ENCODE measurements at regions not wholly inside any gene's neighbourhood (a gene's known extent, or its start where the extent isn't known, plus 50 kb on each side); places are given as distances from the start of the nearest gene placed in this dataset.

GRCh38 chr5:2133936-2134335 lies 251.2 kb upstream of the IRX4 start:
- TF ChIP-seq CTCF (IDR thresholded peaks at IDR 0.05; ENCODE audit: insufficient read depth, low read depth, low read length): no peak
- Histone ChIP-seq H3K27me3 (ENCODE audit: control insufficient read depth, insufficient read depth, low read length) (no peaks in the 10 kb centered on the region), H3K4me3 (ENCODE audit: low read depth, low read length) (no peak overlapping the region), H3K36me3 (ENCODE audit: control insufficient read depth, insufficient read depth, low read length) (no peaks in the 10 kb centered on the region)
- POLR2A ChIA-PET: no interaction called here
- CTCF ChIA-PET: no interaction called here
- no peak for DNase-seq (ENCODE audit: low read depth)

GRCh38 chr5:2133080-2133479 lies 250.4 kb upstream of the IRX4 start:
- Histone ChIP-seq H3K4me3 (ENCODE audit: low read depth, low read length) (no peak overlapping the region), H3K27me3 (ENCODE audit: control insufficient read depth, insufficient read depth, low read length) (no peaks in the 10 kb centered on the region), H3K36me3 (ENCODE audit: control insufficient read depth, insufficient read depth, low read length) (no peaks in the 10 kb centered on the region)
- TF ChIP-seq CTCF (IDR thresholded peaks at IDR 0.05; ENCODE audit: insufficient read depth, low read depth, low read length): no peak
- POLR2A ChIA-PET: no interaction called here
- no peak for DNase-seq (ENCODE audit: low read depth)
- CTCF ChIA-PET: no interaction called here

GRCh38 chr5:2132497-2132847 lies 249.7 kb upstream of the IRX4 start:
- DNase-seq (ENCODE audit: low read depth): no peak
- POLR2A ChIA-PET: no interaction called here
- Histone ChIP-seq H3K27me3 (ENCODE audit: control insufficient read depth, insufficient read depth, low read length) (no peaks in the 10 kb centered on the region), H3K36me3 (ENCODE audit: control insufficient read depth, insufficient read depth, low read length) (no peaks in the 10 kb centered on the region), H3K4me3 (ENCODE audit: low read depth, low read length) (no peak overlapping the region)
- TF ChIP-seq CTCF (IDR thresholded peaks at IDR 0.05; ENCODE audit: insufficient read depth, low read depth, low read length): no peak
- CTCF ChIA-PET: no interaction called here

GRCh38 chr5:2131826-2132496 lies 249.2 kb upstream of the IRX4 start:
- Histone ChIP-seq H3K27me3 (ENCODE audit: control insufficient read depth, insufficient read depth, low read length) (no peaks in the 10 kb centered on the region), H3K36me3 (ENCODE audit: control insufficient read depth, insufficient read depth, low read length) (no peaks in the 10 kb centered on the region), H3K4me3 (ENCODE audit: low read depth, low read length) (no peak overlapping the region)
- ChIA-PET POLR2A (no interaction called here), CTCF (no interaction called here)
- no peak for TF ChIP-seq CTCF (IDR thresholded peaks at IDR 0.05; ENCODE audit: insufficient read depth, low read depth, low read length)
- no peak for DNase-seq (ENCODE audit: low read depth)

GRCh38 chr5:2131196-2131595 lies 248.5 kb upstream of the IRX4 start:
- no peak overlapping the region for H3K4me3 ChIP-seq (ENCODE audit: low read depth, low read length)
- H3K36me3 ChIP-seq (ENCODE audit: control insufficient read depth, insufficient read depth, low read length): no peaks in the 10 kb centered on the region
- no peak for DNase-seq (ENCODE audit: low read depth)
- TF ChIP-seq CTCF (IDR thresholded peaks at IDR 0.05; ENCODE audit: insufficient read depth, low read depth, low read length): no peak
- POLR2A ChIA-PET: no interaction called here
- CTCF ChIA-PET: no interaction called here
- H3K27me3 ChIP-seq (ENCODE audit: control insufficient read depth, insufficient read depth, low read length): no peaks in the 10 kb centered on the region

Measured in BJ (cell line).